Osteoblast (primary cell): ENCODE measurements at regions not wholly inside any gene's neighbourhood (a gene's known extent, or its start where the extent isn't known, plus 50 kb on each side); places are given as distances from the start of the nearest gene placed in this dataset.
"Not testable (repeated sequence)": the region's sequence is repeated elsewhere in the genome, so short reads cannot be mapped to it uniquely, and the experiment has no call there.

Experiments
- DNase-seq: peaks from one replicate; pipeline ENCODE4 v3.0.0; 2011; ENCODE audit warnings: low spot score, mixed read lengths; ENCODE audit not compliant: insufficient read length; ENCODE audit errors: missing footprints
- H2AFZ ChIP-seq: 2 replicates; pipeline ENCODE4 v1.6.0; 2011; ENCODE audit warnings: mild to moderate bottlenecking, low read length
- H3K27ac ChIP-seq: 2 replicates; pipeline ENCODE4 v1.5.1; 2011; ENCODE audit warnings: mild to moderate bottlenecking, low read depth, low read length, moderate library complexity
- H3K27me3 ChIP-seq: 2 replicates; pipeline ENCODE4 v1.6.0; 2012; ENCODE audit warnings: mild to moderate bottlenecking, control low read depth, inconsistent platforms, low read length, moderate library complexity; ENCODE audit not compliant: insufficient read depth
- H3K36me3 ChIP-seq: 2 replicates; pipeline ENCODE4 v1.5.1; 2011; ENCODE audit warnings: mild to moderate bottlenecking, low read length, control low read depth, moderate library complexity; ENCODE audit not compliant: insufficient read depth
- H3K4me1 ChIP-seq: 2 replicates; pipeline ENCODE4 v1.5.1; 2011; ENCODE audit warnings: mild to moderate bottlenecking, low read length, control low read depth, moderate library complexity; ENCODE audit not compliant: insufficient read depth
- H3K4me2 ChIP-seq: 2 replicates; pipeline ENCODE4 v1.6.0; 2011; ENCODE audit warnings: mild to moderate bottlenecking, low read length; ENCODE audit not compliant: insufficient read depth
- H3K4me3 ChIP-seq: fragments of 200-600 bp; sonication (generic); 3 replicates; pipeline ENCODE4 v1.5.1; 2012; ENCODE audit warnings: mild to moderate bottlenecking, low read length, inconsistent platforms; ENCODE audit not compliant: insufficient read depth
- H3K79me2 ChIP-seq: 2 replicates; pipeline ENCODE4 v1.6.0; 2012; ENCODE audit warnings: mild to moderate bottlenecking, low read length, control low read depth, inconsistent platforms; ENCODE audit not compliant: insufficient read depth
- H3K9me3 ChIP-seq: 2 replicates; pipeline ENCODE4 v1.5.1; 2011; ENCODE audit warnings: low read depth, low read length, control low read depth
- H4K20me1 ChIP-seq: 2 replicates; pipeline ENCODE4 v1.6.0; 2012; ENCODE audit warnings: mild to moderate bottlenecking, low read length, control low read depth; ENCODE audit not compliant: insufficient read depth
- CTCF ChIP-seq: IDR thresholded peaks from 2 replicates; pipeline ENCODE4 v1.5.1; 2011; ENCODE audit warnings: mild to moderate bottlenecking, low read depth, low read length, moderate library complexity; ENCODE audit errors: extremely low read depth

- DNase-seq: peak; percentile 75
- H3K4me1 ChIP-seq: peaks cover 4% of the 10 kb centered on the region
- no peaks in the 10 kb centered on the region for H3K36me3 ChIP-seq
- peak overlapping the region; percentile 42 for H3K4me3 ChIP-seq
- H4K20me1 ChIP-seq: no peaks in the 10 kb centered on the region
- H3K27me3 ChIP-seq: no peaks in the 10 kb centered on the region
- H3K4me2 ChIP-seq: peak overlapping the region; percentile 19
- peak overlapping the region; percentile 52 for H2AFZ ChIP-seq
- TF ChIP-seq CTCF: no peak
- no peaks in the 10 kb centered on the region for H3K79me2 ChIP-seq
- no peaks in the 10 kb centered on the region for H3K9me3 ChIP-seq
- no peak overlapping the region for H3K27ac ChIP-seq
Measured at GRCh38 chr1:232416026-232416568, 213.8 kb downstream of the SIPA1L2 start.

- not testable (repeated sequence) for H4K20me1 ChIP-seq, H3K36me3 ChIP-seq, H3K27me3 ChIP-seq, H3K9me3 ChIP-seq, DNase-seq, H2AFZ ChIP-seq, H3K4me1 ChIP-seq, H3K27ac ChIP-seq, H3K79me2 ChIP-seq
- H3K4me3 ChIP-seq: peak overlapping the region; percentile 2
- H3K4me2 ChIP-seq: peak overlapping the region; percentile 11
Measured at GRCh38 chr1:232415481-232415880, 214.5 kb downstream of the SIPA1L2 start.

GRCh38 chr1:232414100-232414499, 215.8 kb downstream of the SIPA1L2 start:
- H2AFZ ChIP-seq: no peak overlapping the region
- peaks cover 3% of the 10 kb centered on the region for H3K9me3 ChIP-seq
- H4K20me1 ChIP-seq: no peaks in the 10 kb centered on the region
- no peaks in the 10 kb centered on the region for H3K27me3 ChIP-seq
- H3K79me2 ChIP-seq: no peaks in the 10 kb centered on the region
- no peaks in the 10 kb centered on the region for H3K36me3 ChIP-seq
- H3K4me1 ChIP-seq: peaks cover 4% of the 10 kb centered on the region
- no peak for DNase-seq
- no peak for TF ChIP-seq CTCF
- no peak overlapping the region for H3K4me3 ChIP-seq
- no peak overlapping the region for H3K27ac ChIP-seq
- H3K4me2 ChIP-seq: no peak overlapping the region

- H3K27me3 ChIP-seq: no peaks in the 10 kb centered on the region
- H3K79me2 ChIP-seq: no peaks in the 10 kb centered on the region
- no peaks in the 10 kb centered on the region for H4K20me1 ChIP-seq
- peaks cover 4% of the 10 kb centered on the region for H3K4me1 ChIP-seq
- no peak for DNase-seq
- no peak overlapping the region for H3K4me2 ChIP-seq
- no peak overlapping the region for H2AFZ ChIP-seq
- no peak overlapping the region for H3K27ac ChIP-seq
- H3K36me3 ChIP-seq: no peaks in the 10 kb centered on the region
- no peak overlapping the region for H3K4me3 ChIP-seq
- TF ChIP-seq CTCF: no peak
- peaks cover 3% of the 10 kb centered on the region for H3K9me3 ChIP-seq
Measured at GRCh38 chr1:232413674-232414073, 216.3 kb downstream of the SIPA1L2 start.
